PC-3 (cell line): ENCODE measurements at regions not wholly inside any gene's neighbourhood (a gene's known extent, or its start where the extent isn't known, plus 50 kb on each side); places are given as distances from the start of the nearest gene placed in this dataset.

ENCODE experiments used
- EZH2 ChIP-seq: fragments of 300-600 bp; sonication (generic); IDR thresholded peaks from one replicate; pipeline ENCODE4 v1.6.1; 2017; ENCODE audit warnings: antibody characterized with exemption, mild to moderate bottlenecking, low read length; ENCODE audit not compliant: unreplicated experiment
- EZH2phosphoT487 ChIP-seq: fragments of 300-600 bp; sonication (generic); IDR thresholded peaks from 2 replicates; pipeline ENCODE4 v1.6.1; 2018; ENCODE audit warnings: mild to moderate bottlenecking, antibody characterized with exemption, low read length, borderline replicate concordance

DNA sequence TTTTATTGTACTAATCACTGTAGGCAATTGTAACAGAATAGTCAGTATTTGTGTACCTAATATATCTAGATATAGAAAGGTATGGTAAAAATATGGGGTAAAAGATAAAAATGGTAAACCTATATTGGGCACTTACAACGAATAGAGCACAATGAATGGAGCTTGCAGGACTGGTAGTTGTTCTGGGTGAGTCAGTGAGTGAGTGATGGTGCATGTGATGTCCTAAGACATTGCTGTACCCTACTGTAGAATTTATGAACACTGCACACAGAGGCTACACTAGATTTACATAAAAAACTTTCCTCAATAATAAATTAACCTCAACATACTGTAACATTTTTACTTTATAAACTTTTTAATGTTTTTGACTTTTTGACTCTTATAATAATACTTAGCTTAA lies 274.3 kb upstream of the PPP2R3A start:
- TF ChIP-seq EZH2 (no peak), EZH2phosphoT487 (no peak)
